ENCODE measurements at regions not wholly inside any gene's neighbourhood (a gene's known extent, or its start where the extent isn't known, plus 50 kb on each side); places are given as distances from the start of the nearest gene placed in this dataset.

GRCh38 chr12:118704527-118705241 is 276.7 kb upstream of the SRRM4 start:
- TF ChIP-seq REST (IDR thresholded peaks at IDR 0.05; ENCODE audit: insufficient read depth in 1 of 2, low read depth in 2 of 2, low read length in 2 of 2) (no peak), TAF1 (IDR thresholded peaks at IDR 0.05; ENCODE audit: borderline replicate concordance, insufficient read depth, low read length) (no peak), FOXP2 (optimal IDR thresholded peaks at IDR 0.05; ENCODE audit: borderline replicate concordance, extremely low read depth, extremely low read length, insufficient read depth) (no peak), SIN3A (IDR thresholded peaks at IDR 0.05; ENCODE audit: borderline replicate concordance, insufficient read depth, low read length) (no peak), POLR2AphosphoS5 (IDR thresholded peaks at IDR 0.05; ENCODE audit: low read depth, low read length) (no peak)

DNA sequence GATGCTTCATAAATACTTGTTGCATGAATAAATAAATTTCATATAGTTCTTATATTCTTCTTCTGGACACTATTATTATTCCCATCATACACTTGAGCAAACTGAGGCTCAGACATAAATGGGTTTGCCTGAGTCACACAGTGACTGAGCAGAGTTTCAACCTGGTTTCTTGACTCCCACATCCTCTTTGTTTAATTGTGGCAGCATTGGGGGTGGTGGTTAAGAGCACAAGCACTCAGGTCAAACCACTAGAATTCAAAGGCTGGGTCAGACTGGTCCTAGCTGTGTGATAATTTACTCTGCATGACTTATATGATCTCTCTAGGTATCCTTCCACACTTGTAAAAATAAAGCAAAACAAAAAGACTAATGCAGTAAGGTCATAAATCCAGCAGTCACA is 274.9 kb upstream of the SRRM4 start:
- TF ChIP-seq REST (IDR thresholded peaks at IDR 0.05; ENCODE audit: insufficient read depth in 1 of 2, low read depth in 2 of 2, low read length in 2 of 2) (no peak), TAF1 (IDR thresholded peaks at IDR 0.05; ENCODE audit: borderline replicate concordance, insufficient read depth, low read length) (no peak), POLR2AphosphoS5 (IDR thresholded peaks at IDR 0.05; ENCODE audit: low read depth, low read length) (no peak), SIN3A (IDR thresholded peaks at IDR 0.05; ENCODE audit: borderline replicate concordance, insufficient read depth, low read length) (no peak), FOXP2 (optimal IDR thresholded peaks at IDR 0.05; ENCODE audit: borderline replicate concordance, extremely low read depth, extremely low read length, insufficient read depth) (no peak)

GRCh38 chr12:118709946-118710345 is 271.4 kb upstream of the SRRM4 start:
- no peak for TF ChIP-seq FOXP2 (optimal IDR thresholded peaks at IDR 0.05; ENCODE audit: borderline replicate concordance, extremely low read depth, extremely low read length, insufficient read depth)
- no peak for TF ChIP-seq POLR2AphosphoS5 (IDR thresholded peaks at IDR 0.05; ENCODE audit: low read depth, low read length)
- no peak for TF ChIP-seq SIN3A (IDR thresholded peaks at IDR 0.05; ENCODE audit: borderline replicate concordance, insufficient read depth, low read length)
- TF ChIP-seq REST (IDR thresholded peaks at IDR 0.05; ENCODE audit: insufficient read depth in 1 of 2, low read depth in 2 of 2, low read length in 2 of 2): no peak
- TF ChIP-seq TAF1 (IDR thresholded peaks at IDR 0.05; ENCODE audit: borderline replicate concordance, insufficient read depth, low read length): no peak

DNA sequence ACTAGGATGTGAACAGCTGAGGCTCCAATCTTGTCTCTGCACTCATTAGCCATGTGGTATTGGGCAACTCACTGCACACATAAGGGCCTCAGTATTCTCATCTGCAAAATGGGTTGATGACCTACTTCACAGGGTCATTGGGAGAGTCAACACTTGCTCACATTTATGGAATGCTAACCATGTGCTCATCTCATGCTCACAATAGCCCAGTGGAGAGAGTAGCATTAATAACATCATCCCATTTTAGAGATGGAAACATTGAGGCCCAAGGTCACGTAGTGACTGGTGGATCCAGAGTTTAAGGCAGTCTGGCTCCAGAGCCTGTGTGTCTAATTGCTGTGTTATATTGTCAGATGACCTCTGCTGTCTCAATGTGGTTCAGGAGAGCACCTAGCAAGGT is 270.2 kb upstream of the SRRM4 start:
- TF ChIP-seq TAF1 (IDR thresholded peaks at IDR 0.05; ENCODE audit: borderline replicate concordance, insufficient read depth, low read length) (no peak), FOXP2 (optimal IDR thresholded peaks at IDR 0.05; ENCODE audit: borderline replicate concordance, extremely low read depth, extremely low read length, insufficient read depth) (no peak), SIN3A (IDR thresholded peaks at IDR 0.05; ENCODE audit: borderline replicate concordance, insufficient read depth, low read length) (no peak), POLR2AphosphoS5 (IDR thresholded peaks at IDR 0.05; ENCODE audit: low read depth, low read length) (no peak)

DNA sequence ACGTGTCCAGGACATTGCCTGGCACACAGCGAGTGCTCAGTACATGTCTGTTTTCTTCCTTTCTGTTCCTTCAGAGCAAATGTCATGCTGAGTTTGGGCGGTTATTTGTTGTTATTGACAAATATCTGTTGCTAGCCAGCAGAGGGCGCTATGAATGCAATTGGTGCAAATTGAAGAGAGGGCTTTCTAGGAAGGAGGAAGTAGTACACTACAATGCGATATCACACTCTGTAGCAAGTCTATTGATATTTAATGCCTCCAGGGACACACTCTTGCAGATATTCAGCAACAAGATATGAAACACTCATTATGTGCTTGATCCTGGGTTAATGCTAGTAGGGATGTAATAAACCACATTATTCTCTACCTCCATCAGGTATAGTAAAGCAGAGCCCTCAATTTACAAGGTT is 267.3 kb upstream of the SRRM4 start:
- TF ChIP-seq FOXP2 (optimal IDR thresholded peaks at IDR 0.05; ENCODE audit: borderline replicate concordance, extremely low read depth, extremely low read length, insufficient read depth) (no peak), TAF1 (IDR thresholded peaks at IDR 0.05; ENCODE audit: borderline replicate concordance, insufficient read depth, low read length) (no peak), POLR2AphosphoS5 (IDR thresholded peaks at IDR 0.05; ENCODE audit: low read depth, low read length) (no peak), SIN3A (IDR thresholded peaks at IDR 0.05; ENCODE audit: borderline replicate concordance, insufficient read depth, low read length) (no peak), REST (IDR thresholded peaks at IDR 0.05; ENCODE audit: insufficient read depth in 1 of 2, low read depth in 2 of 2, low read length in 2 of 2) (no peak)
